Panc1 (cell line): ENCODE measurements at regions not wholly inside any gene's neighbourhood (a gene's known extent, or its start where the extent isn't known, plus 50 kb on each side); places are given as distances from the start of the nearest gene placed in this dataset.
"Not testable (repeated sequence)": the region's sequence is repeated elsewhere in the genome, so short reads cannot be mapped to it uniquely, and the experiment has no call there.

Source experiments
- ATAC-seq: fragments of 200-7000 bp; cut with Tn5 transposase; 2 replicates; pipeline ENCODE4 v1.9.1; 2020; ENCODE audit warnings: mild to moderate bottlenecking, moderate library complexity
- BruUV-seq: library from RNA; stranded (reverse); fragments of 400-500 nt; replicated peaks from 2 replicates; lab custom pipeline; 2021; lab: Mats Ljungman, UMichigan
- CTCF ChIA-PET: fragments of 300-600 bp; sonication (Branson Sonifier 250); formaldehyde crosslinking; loops from one replicate; lab custom pipeline; 2022; ENCODE audit warnings: antibody characterized with exemption; lab: Charles Lee
- POLR2A ChIA-PET: fragments of 300-600 bp; sonication (Branson Sonifier 250); formaldehyde crosslinking; loops from one replicate; lab custom pipeline; 2022; ENCODE audit warnings: antibody characterized with exemption; lab: Charles Lee
- DNase-seq: peaks from one replicate; pipeline ENCODE4 v3.0.0-alpha.2; 2010; ENCODE audit warnings: low read depth, low spot score
- H3K27ac ChIP-seq: 2 replicates; pipeline ENCODE4 v1.5.1; 2011; ENCODE audit warnings: mild to moderate bottlenecking, low read length, inconsistent platforms
- H3K27me3 ChIP-seq: fragments of 200-500 bp; sonication (Bioruptor generic); 2 replicates; pipeline ENCODE4 v1.6.0; 2014; ENCODE audit warnings: low read length, inconsistent platforms; ENCODE audit not compliant: control insufficient read depth, insufficient read depth
- H3K36me3 ChIP-seq: fragments of 200-500 bp; sonication (Bioruptor generic); 2 replicates; pipeline ENCODE4 v1.5.1; 2014; ENCODE audit warnings: inconsistent platforms, mild to moderate bottlenecking, low read length, moderate library complexity; ENCODE audit not compliant: control insufficient read depth, insufficient read depth
- H3K4me1 ChIP-seq: 2 replicates; pipeline ENCODE4 v1.5.1; 2011; ENCODE audit warnings: inconsistent platforms, mild to moderate bottlenecking, low read length, moderate library complexity; ENCODE audit not compliant: control insufficient read depth, insufficient read depth
- H3K4me3 ChIP-seq, 2 experiments: 2 replicates each; pipeline ENCODE4 v1.5.1; 2011 to 2012; ENCODE audit warnings: low read depth in 2 of 2, low read length in 2 of 2, mild to moderate bottlenecking in 2 of 2, inconsistent platforms in 1 of 2, moderate library complexity in 1 of 2
- H3K9me3 ChIP-seq: fragments of 200-500 bp; sonication (Bioruptor generic); 2 replicates; pipeline ENCODE4 v1.5.1; 2014; ENCODE audit warnings: low read depth, mild to moderate bottlenecking, inconsistent platforms, low read length, moderate library complexity; ENCODE audit not compliant: control insufficient read depth, insufficient read depth
- CTCF ChIP-seq: fragments of 450-650 bp; IDR thresholded peaks from 2 replicates; pipeline ENCODE4 v1.5.1; 2017; ENCODE audit warnings: mild to moderate bottlenecking
- POLR2AphosphoS5 ChIP-seq: IDR thresholded peaks from 2 replicates; pipeline ENCODE4 v1.6.1; 2012; ENCODE audit warnings: mild to moderate bottlenecking, low read depth, low read length, moderate library complexity
- REST ChIP-seq, 2 experiments: IDR thresholded peaks; 2 replicates each; pipeline ENCODE4 v1.6.1; 2011 to 2012; ENCODE audit warnings: low read depth in 2 of 2, control low read depth in 1 of 2, low read length in 1 of 2, mild to moderate bottlenecking in 1 of 2, moderate library complexity in 1 of 2; ENCODE audit not compliant: insufficient read depth in 1 of 2
- SIN3A ChIP-seq: IDR thresholded peaks from 2 replicates; pipeline ENCODE4 v1.6.1; 2012; ENCODE audit warnings: low read depth, mild to moderate bottlenecking, low read length, moderate library complexity, borderline replicate concordance; ENCODE audit not compliant: insufficient read depth
- TCF7L2 ChIP-seq: IDR thresholded peaks from 2 replicates; pipeline ENCODE4 v1.6.1; 2011; ENCODE audit warnings: mild to moderate bottlenecking, low read depth, low read length, inconsistent platforms
- in situ Hi-C: cut with HindIII; loops from 2 replicates; pipeline ENCODE4 v1.10.0; 2016; ENCODE audit warnings: low sequenced_read_pairs, low pct_unique_long_range_greater_than_20kb
- intact Hi-C: fragments of 100-400 bp; cut with micrococcal nuclease; formaldehyde crosslinking; loops from one replicate; pipeline ENCODE4 v1.10.0; 2022; ENCODE audit not compliant: unreplicated experiment

DNA sequence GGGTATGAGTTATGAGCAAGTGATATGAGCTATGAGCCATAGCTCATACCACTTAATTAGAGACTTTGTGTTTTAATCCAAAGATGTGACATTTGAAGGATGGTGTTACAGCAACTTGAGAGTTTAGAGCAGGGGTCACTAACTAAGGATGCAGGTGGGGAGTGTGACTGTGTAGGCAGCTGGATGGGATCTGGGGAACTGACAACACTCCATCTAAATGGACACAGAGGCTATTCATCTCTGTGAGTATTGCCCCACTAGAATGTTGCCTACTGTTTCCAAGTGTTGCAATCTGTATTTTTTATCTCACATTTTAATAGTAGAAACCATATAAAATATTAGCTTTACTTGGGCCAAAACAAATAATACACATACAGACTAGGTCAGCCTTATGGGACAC is 488.1 kb upstream of the DAB2 start:
- CTCF ChIA-PET = interaction anchor here (0.6 to 0.7 kb wide), 2 partner anchors 249 to 334 kb away, joined by 4 to 7 read pairs; no protein-coding TSS in a partner anchor
- in situ Hi-C loops = no loop called here

DNA sequence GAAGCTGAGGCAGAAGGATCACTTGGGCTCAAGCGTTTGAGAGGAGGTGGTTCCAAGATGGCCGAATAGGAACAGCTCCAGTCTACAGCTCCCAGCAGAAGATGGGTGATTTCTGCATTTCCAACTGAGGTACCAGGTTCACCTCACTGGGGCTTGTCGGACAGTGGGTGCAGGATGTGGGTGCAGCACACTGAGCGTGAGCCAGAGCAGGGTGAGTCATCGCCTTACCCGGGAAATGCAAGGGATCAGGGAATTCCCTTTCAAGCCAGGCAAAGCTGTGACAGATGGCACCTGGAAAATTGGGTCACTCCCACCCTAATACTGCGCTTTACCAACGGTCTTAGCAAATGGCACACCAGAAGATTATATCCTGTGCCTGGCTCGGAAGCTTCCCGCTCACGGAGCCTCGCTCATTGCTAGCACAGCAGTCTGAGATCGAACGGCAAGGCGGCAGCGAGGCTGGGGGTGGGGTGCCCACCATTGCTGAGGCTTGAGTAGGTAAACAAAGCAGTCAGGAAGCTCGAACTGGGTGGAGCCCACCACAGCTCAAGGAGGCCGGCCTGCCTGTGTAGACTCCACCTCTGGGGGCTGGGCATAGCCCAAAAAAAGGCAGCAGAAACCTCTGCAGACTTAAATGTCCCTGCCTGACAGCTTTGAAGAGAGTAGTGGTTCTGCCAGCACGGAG is 482.6 kb upstream of the DAB2 start:
- DNase-seq, H3K27me3 ChIP-seq, ATAC-seq, H3K36me3 ChIP-seq, CTCF ChIA-PET, POLR2A ChIA-PET, in situ Hi-C loops, H3K4me3 ChIP-seq, intact Hi-C loops, H3K9me3 ChIP-seq, BruUV-seq, H3K4me1 ChIP-seq, H3K27ac ChIP-seq: not testable (repeated sequence)

More for the DNA sequence above, 488.1 kb upstream of the DAB2 start:
- Histone ChIP-seq H3K9me3 (no peaks in the 10 kb centered on the region), H3K27me3 (no peaks in the 10 kb centered on the region), H3K4me3 (no peak overlapping the region), H3K27ac (no peak overlapping the region), H3K36me3 (no peaks in the 10 kb centered on the region), H3K4me1 (no peaks in the 10 kb centered on the region)
- POLR2A ChIA-PET = no interaction called here
- no peak for ATAC-seq
- no peak for TF ChIP-seq CTCF
- no peak for TF ChIP-seq POLR2AphosphoS5
- no peak for TF ChIP-seq TCF7L2
- no peak for TF ChIP-seq SIN3A
- TF ChIP-seq REST (IDR thresholded peaks at IDR 0.05; ENCODE audit: insufficient read depth in 1 of 2, low read depth in 2 of 2, low read length in 1 of 2) = no peak
- BruUV-seq = no TSS peak
- intact Hi-C loops = no loop called here
- DNase-seq = no peak

DNA sequence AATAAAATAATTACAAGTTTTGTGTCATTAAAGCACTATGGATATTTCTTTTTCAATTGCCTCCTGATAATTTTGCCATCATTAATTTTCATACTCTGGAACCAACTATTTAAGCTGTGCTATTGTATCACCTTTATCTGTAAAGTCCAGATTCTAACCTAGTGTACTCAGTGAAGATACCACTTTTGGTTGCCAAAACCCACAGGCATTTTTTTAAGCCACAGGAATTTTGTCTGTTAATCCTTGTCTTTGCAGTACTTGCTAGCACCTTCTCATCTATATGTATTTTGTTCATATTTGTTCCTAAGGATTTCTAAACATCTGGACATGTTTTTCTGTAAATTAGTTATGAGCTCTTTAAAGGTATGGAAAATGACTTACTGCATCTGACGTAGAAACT is 481.4 kb upstream of the DAB2 start:
- ChIA-PET CTCF (no interaction called here), POLR2A (no interaction called here)
- Histone ChIP-seq H3K27me3 (no peaks in the 10 kb centered on the region), H3K36me3 (no peaks in the 10 kb centered on the region), H3K9me3 (no peaks in the 10 kb centered on the region), H3K4me3 (no peak overlapping the region), H3K27ac (no peak overlapping the region), H3K4me1 (no peaks in the 10 kb centered on the region)
- TF ChIP-seq POLR2AphosphoS5 (no peak), CTCF (no peak), SIN3A (no peak), REST (IDR thresholded peaks at IDR 0.05; ENCODE audit: insufficient read depth in 1 of 2, low read depth in 2 of 2, low read length in 1 of 2) (no peak), TCF7L2 (no peak)
- intact Hi-C loops = no loop called here
- no TSS peak for BruUV-seq
- no peak for DNase-seq
- in situ Hi-C loops = no loop called here
- ATAC-seq = no peak
